GM12874 (cell line): ENCODE measurements at regions not wholly inside any gene's neighbourhood (a gene's known extent, or its start where the extent isn't known, plus 50 kb on each side); places are given as distances from the start of the nearest gene placed in this dataset.

ENCODE experiments used
- TF ChIP-seq, protein P1 (sequence below): IDR thresholded peaks from 2 replicates; pipeline ENCODE4 v1.5.1; 2011; ENCODE audit warnings: low read depth, mild to moderate bottlenecking, control low read depth, low read length, moderate library complexity; ENCODE audit not compliant: insufficient read depth

DNA sequence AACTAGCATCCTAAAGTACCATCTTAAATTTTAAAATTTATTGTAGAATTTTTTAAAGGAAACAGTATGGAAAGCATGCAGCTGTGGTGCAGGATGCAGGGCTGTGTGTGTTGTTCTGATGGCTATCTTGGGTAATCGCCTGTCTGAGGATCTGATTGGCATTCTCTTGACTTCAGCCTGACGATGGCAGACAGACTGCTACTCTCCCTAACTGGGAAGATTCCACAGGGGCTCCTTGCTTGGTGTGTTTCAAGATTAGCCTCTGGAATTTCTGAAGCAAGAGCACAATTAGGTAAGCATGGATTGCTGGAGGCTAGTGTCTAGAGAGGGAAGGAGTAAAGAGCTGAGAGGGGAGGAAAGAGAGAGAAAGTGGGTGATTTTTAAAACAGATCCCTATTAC is 696.8 kb upstream of the LRFN5 start:
- TF ChIP-seq, protein P1, sequence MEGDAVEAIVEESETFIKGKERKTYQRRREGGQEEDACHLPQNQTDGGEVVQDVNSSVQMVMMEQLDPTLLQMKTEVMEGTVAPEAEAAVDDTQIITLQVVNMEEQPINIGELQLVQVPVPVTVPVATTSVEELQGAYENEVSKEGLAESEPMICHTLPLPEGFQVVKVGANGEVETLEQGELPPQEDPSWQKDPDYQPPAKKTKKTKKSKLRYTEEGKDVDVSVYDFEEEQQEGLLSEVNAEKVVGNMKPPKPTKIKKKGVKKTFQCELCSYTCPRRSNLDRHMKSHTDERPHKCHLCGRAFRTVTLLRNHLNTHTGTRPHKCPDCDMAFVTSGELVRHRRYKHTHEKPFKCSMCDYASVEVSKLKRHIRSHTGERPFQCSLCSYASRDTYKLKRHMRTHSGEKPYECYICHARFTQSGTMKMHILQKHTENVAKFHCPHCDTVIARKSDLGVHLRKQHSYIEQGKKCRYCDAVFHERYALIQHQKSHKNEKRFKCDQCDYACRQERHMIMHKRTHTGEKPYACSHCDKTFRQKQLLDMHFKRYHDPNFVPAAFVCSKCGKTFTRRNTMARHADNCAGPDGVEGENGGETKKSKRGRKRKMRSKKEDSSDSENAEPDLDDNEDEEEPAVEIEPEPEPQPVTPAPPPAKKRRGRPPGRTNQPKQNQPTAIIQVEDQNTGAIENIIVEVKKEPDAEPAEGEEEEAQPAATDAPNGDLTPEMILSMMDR, result no peak

DNA sequence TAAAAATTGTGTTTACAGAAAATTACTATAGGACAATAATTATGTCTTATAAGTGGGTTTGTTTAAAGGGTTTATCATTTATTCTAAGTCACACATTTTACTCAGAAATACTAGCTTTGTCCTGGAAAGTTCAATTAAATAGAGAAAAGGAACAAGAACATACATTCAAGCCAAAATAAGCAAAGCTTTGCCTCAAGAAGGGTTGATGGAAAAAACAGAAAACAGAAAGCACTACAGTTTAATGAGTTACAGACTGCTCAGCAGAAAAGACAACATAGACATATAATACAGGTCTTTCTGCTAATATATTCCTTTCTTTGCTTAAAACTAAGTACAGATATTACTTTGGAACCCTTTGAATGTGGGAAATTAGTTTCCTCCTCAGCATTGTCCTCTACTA is 703.0 kb upstream of the LRFN5 start:
- TF ChIP-seq, protein P1, result no peak

DNA sequence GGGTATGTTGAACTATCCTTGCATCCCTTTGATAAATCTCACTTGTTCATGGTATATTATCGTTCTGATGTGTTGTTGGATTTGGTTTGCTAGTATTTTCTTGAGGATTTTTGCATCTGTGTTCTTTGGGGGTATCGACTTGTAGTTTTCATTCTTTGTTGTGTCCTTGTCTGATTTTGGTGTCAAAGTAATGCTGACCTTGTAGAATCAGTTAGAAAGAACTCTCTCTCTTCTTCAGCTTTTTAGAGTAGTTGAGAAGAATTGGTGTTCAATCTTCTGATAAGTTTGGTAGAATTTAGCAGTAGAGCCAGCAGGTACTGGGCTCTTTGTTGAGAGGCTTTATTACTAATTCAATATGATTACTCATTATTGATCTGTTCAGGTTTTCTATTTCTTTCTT is 707.2 kb upstream of the LRFN5 start:
- TF ChIP-seq, protein P1, result no peak

DNA sequence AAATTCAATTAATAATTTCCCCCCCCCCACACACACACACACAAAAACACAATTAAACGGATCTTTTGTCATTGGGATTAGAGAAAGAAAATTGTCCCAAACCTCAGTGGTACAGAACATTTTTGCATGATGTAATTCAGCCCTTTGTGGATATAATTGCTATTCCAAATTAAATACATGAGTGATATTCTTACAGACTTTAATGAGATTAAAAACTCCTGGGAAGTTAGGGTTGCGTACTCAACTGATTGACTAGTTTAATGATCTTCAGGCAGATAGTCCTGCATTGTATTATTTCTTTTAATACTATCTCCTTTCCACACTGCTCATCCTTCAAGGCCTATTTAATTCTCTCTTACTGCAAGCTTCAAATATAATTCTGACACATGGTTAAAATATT is 711.8 kb upstream of the LRFN5 start:
- TF ChIP-seq, protein P1, result no peak

DNA sequence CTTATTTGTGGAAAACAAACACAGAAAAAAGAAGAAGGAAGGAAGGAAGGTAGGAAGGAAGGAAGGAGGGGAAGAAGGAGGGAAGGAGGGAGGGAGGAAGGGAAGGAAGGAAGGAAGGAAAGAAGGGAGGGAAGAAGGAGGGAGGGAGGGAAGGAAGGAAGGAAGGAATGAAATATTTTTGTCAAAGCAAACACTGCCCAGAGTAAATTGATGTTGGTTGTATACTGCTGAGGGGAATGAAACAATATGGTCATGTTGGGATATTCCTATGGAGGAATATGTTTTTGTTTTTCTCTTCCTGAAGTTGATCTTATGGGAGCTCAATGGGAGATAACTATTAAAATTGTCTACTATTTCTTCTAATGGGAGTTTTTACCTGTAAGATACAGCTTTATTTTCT is 717.5 kb upstream of the LRFN5 start:
- TF ChIP-seq, protein P1, result no peak

DNA sequence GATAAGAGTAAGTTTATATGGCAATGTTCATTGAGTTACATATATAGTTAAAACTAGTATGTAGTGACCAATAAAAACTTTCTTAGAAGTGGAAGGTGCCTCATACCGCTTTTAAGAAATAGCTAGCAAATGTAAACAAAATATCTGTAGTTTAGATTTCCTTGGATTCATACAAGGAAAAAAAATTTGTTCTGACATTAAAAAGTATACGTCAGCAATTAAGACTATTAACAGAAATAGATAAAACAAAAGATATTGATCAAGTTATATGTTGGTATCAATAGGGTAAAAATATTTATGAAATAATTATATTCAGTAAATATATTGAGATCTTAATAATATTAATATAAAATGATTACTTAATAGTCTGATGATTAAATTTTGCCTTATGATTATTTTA is 718.8 kb upstream of the LRFN5 start:
- TF ChIP-seq, protein P1, result no peak

DNA sequence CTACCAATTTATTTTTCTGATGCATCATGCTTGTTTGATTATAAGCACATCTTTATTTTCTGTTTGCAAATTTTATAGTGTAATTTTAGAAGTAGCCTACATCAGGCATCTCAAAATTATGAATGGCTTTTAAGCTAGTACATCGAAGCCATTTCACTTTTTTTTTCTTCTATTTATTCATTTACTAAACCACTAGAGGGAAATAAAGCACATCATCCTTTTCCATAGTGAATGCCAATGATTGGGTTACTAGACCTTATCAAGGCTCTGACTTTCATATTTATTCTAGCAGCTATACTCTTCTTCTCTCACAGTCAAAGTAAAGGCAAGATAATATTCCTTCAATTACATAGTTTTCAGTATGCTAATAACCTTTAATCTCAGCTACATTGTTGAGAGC is 736.4 kb upstream of the LRFN5 start:
- TF ChIP-seq, protein P1, result no peak

DNA sequence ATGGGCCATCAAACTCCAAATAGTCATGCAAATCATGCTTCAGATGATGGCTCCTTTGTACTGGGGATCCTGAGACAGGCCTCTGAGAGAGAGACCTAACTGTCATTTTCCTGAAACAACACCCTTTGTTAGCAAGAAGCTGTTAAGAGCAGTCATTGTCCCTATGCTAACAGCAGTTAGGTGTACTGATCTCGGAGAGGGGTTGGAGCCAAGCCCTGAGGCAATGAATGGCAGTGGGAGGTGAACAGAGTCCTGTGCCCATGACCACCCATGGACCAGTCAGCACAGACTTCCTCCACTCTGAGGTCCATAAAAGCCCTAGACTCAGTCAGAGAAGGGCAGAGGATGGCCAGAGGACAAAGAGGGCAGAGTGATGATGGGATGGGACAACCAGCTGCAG is 747.6 kb upstream of the LRFN5 start:
- TF ChIP-seq, protein P1, result no peak
